ENCODE measurements at regions not wholly inside any gene's neighbourhood (a gene's known extent, or its start where the extent isn't known, plus 50 kb on each side); places are given as distances from the start of the nearest gene placed in this dataset.

DNA sequence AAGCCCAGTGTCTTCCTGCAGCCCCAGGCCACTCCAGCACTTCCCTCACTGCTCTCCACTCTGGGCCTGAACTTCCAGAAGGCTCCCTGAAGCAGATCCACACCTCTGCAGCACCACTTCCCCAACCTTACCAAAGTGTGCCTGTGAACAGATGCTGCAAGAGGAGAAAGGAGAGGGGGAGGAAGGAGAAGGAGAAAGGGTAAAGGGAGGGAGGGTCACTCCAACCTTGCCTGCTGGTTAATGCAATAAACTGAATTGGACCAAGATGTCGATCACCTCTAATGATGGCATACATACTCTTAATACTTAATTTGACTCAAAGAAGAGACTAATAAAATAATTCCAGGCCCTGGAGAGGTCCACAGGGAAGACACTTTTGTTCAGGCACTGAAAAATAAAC lies 77.2 kb upstream of the RAI14 start:
- TF ChIP-seq, protein P1, sequence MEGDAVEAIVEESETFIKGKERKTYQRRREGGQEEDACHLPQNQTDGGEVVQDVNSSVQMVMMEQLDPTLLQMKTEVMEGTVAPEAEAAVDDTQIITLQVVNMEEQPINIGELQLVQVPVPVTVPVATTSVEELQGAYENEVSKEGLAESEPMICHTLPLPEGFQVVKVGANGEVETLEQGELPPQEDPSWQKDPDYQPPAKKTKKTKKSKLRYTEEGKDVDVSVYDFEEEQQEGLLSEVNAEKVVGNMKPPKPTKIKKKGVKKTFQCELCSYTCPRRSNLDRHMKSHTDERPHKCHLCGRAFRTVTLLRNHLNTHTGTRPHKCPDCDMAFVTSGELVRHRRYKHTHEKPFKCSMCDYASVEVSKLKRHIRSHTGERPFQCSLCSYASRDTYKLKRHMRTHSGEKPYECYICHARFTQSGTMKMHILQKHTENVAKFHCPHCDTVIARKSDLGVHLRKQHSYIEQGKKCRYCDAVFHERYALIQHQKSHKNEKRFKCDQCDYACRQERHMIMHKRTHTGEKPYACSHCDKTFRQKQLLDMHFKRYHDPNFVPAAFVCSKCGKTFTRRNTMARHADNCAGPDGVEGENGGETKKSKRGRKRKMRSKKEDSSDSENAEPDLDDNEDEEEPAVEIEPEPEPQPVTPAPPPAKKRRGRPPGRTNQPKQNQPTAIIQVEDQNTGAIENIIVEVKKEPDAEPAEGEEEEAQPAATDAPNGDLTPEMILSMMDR (IDR thresholded peaks at IDR 0.05) = no peak
- TF ChIP-seq POLR2A (IDR thresholded peaks at IDR 0.05) = no peak
- no peak for TF ChIP-seq EP300 (IDR thresholded peaks at IDR 0.05)

Data from ovary (tissue), 3 donors.